Testis (tissue), 2 donors: ENCODE measurements at regions not wholly inside any gene's neighbourhood (a gene's known extent, or its start where the extent isn't known, plus 50 kb on each side); places are given as distances from the start of the nearest gene placed in this dataset.
"Not testable (repeated sequence)": the region's sequence is repeated elsewhere in the genome, so short reads cannot be mapped to it uniquely, and the experiment has no call there.

Experiments used
- DNase-seq: peaks from one replicate; pipeline ENCODE4 v3.0.0-alpha.2; 2019
- H3K27ac ChIP-seq, 2 donors: fragments of 200-600 bp; sonication (generic); one replicate each; pipeline ENCODE4 v1.5.1; 2019
- H3K27me3 ChIP-seq: fragments of 200-600 bp; sonication (generic); one replicate; pipeline ENCODE4 v1.5.1; 2019
- H3K36me3 ChIP-seq: fragments of 200-600 bp; sonication (generic); one replicate; pipeline ENCODE4 v1.5.1; 2017; ENCODE audit warnings: low read depth; ENCODE audit errors: missing control alignments
- H3K4me1 ChIP-seq: fragments of 200-600 bp; sonication (generic); one replicate; pipeline ENCODE4 v1.5.1; 2019
- H3K4me3 ChIP-seq, 2 donors: fragments of 200-600 bp; sonication (generic); one replicate each; pipeline ENCODE4 v1.5.1; 2017 to 2019
- H3K9me3 ChIP-seq: fragments of 200-600 bp; sonication (generic); one replicate; pipeline ENCODE4 v1.5.1; 2017
- POLR2A ChIP-seq: fragments of 450-650 bp; IDR thresholded peaks from one replicate; pipeline ENCODE4 v1.6.1; 2017; ENCODE audit warnings: antibody characterized with exemption, mild to moderate bottlenecking, moderate library complexity
- WGBS, 2 donors: methylation state at CpG; one replicate each; pipeline ENCODE4 v1.1.5; 2018; 5-methylcytosine and 5-hydroxymethylcytosine counted together
- intact Hi-C: fragments of 100-400 bp; cut with DNase I; formaldehyde crosslinking; loops from one replicate; pipeline ENCODE4 v1.15.1; 2023; ENCODE audit warnings: low total_unique reads
- TF ChIP-seq, protein P1 (sequence below), 3 experiments: fragments of 450-650 bp in 2 of 3; fragments of 200-600 bp in 1 of 3; sonication (generic) in 1 of 3; IDR thresholded peaks; one replicate each; pipeline ENCODE4 v1.5.1; 2016 to 2019; ENCODE audit warnings: antibody characterized with exemption in 3 of 3, mild to moderate bottlenecking in 2 of 3, moderate library complexity in 1 of 3

DNA sequence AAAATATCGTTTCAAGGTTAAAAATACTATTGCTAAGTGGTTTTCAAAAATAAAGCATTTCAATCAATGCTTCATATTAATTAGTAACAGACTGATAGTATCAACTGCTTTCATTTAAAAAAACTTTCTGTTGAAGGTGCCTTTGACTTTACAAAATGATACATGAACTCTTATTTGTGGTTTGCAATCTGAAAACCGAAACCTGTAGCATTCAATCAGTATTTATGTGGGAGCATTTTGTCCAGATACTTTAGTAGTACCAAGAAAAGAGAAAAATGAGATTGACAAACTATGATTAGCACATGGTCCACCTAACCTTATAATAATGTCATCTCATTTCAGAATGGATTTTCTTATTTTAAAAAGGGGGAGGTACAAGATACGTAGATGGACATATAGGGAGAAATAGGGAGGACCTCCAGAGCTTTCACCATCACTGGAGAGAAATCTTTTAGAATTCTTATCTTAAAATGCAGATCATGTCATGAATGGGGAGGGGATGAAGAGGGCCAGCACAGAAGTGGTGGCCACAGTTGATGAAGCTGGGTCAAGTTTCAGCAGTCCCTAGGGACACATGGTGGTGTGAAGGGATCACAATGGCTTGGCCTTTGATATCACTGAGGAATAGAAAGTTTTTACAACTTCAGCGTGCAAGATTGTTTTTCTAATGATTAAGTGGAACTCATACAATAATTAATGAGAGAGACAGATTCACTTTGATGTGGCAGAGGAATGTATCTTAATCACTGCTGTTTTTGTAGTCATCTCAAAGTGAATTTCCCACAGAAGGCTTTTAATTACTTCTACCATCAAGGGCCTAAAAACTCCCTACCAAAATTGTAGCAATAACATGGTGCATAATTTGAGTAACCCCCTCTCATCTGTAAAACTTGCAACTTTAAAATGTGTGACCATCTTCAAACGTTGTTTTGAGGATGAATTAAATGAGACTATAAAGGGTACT lies 322.3 kb upstream of the EDIL3 start:
- WGBS, 2 donors = 42 to 56% methylated on average over 5 of the region's 5 CpGs
- no peak for DNase-seq
- Histone ChIP-seq H3K9me3 (no peaks in the 10 kb centered on the region), H3K27ac (no peak overlapping the region), H3K36me3 (no peaks in the 10 kb centered on the region), H3K4me1 (no peaks in the 10 kb centered on the region), H3K27me3 (no peaks in the 10 kb centered on the region), H3K4me3 (no peak overlapping the region)
- intact Hi-C loops = no loop called here
- no peak for TF ChIP-seq POLR2A
- TF ChIP-seq, protein P1, sequence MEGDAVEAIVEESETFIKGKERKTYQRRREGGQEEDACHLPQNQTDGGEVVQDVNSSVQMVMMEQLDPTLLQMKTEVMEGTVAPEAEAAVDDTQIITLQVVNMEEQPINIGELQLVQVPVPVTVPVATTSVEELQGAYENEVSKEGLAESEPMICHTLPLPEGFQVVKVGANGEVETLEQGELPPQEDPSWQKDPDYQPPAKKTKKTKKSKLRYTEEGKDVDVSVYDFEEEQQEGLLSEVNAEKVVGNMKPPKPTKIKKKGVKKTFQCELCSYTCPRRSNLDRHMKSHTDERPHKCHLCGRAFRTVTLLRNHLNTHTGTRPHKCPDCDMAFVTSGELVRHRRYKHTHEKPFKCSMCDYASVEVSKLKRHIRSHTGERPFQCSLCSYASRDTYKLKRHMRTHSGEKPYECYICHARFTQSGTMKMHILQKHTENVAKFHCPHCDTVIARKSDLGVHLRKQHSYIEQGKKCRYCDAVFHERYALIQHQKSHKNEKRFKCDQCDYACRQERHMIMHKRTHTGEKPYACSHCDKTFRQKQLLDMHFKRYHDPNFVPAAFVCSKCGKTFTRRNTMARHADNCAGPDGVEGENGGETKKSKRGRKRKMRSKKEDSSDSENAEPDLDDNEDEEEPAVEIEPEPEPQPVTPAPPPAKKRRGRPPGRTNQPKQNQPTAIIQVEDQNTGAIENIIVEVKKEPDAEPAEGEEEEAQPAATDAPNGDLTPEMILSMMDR (IDR thresholded peaks at IDR 0.05) = no peak

DNA sequence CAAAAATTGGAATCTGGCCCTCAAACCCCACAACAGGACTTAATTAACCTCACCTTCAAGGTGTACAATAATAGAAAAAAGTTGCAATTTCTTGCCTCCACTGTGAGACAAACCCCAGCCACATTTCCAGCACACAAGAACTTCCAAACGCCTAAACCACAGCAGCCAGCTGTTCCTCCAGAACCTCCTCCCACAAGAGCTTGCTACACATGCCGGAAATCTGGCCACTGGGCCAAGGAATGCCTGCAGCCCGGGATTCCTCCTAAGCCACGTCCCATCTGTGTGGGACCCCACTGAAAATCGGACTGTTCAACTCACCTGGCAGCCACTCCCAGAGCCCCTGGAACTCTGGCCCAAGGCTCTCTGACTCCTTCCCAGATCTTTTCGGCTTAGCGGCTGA lies 315.9 kb upstream of the EDIL3 start:
- DNase-seq, H3K9me3 ChIP-seq, intact Hi-C loops, H3K36me3 ChIP-seq, H3K4me3 ChIP-seq, H3K4me1 ChIP-seq, H3K27ac ChIP-seq, H3K27me3 ChIP-seq: not testable (repeated sequence)
- 78 to 97% methylated on average over 1 to 6 of the region's 7 CpGs for WGBS, 2 donors

GRCh38 chr5:84696651-84697050 lies 312.0 kb upstream of the EDIL3 start:
- Histone ChIP-seq H3K4me3 (no peak overlapping the region), H3K4me1 (no peaks in the 10 kb centered on the region), H3K9me3 (no peaks in the 10 kb centered on the region), H3K27me3 (no peaks in the 10 kb centered on the region), H3K27ac (no peak overlapping the region), H3K36me3 (no peaks in the 10 kb centered on the region)
- WGBS, 2 donors = 65 to 74% methylated on average over 2 of the region's 2 CpGs
- TF ChIP-seq POLR2A = no peak
- TF ChIP-seq, protein P1 (IDR thresholded peaks at IDR 0.05) = no peak
- DNase-seq = no peak
- intact Hi-C loops = no loop called here

- no peak for DNase-seq
- Histone ChIP-seq H3K4me3 (no peak overlapping the region), H3K4me1 (no peaks in the 10 kb centered on the region), H3K36me3 (no peaks in the 10 kb centered on the region), H3K27me3 (no peaks in the 10 kb centered on the region), H3K9me3 (no peaks in the 10 kb centered on the region), H3K27ac (no peak overlapping the region)
- 89 to 100% methylated on average over 1 to 3 of the region's 3 CpGs for WGBS, 2 donors
- intact Hi-C loops = no loop called here
- TF ChIP-seq POLR2A = no peak
- TF ChIP-seq, protein P1 (IDR thresholded peaks at IDR 0.05) = no peak
These were observed 310.6 kb upstream of the EDIL3 start for GRCh38 chr5:84695330-84695729.

- TF ChIP-seq POLR2A = no peak
- TF ChIP-seq, protein P1 (IDR thresholded peaks at IDR 0.05) = no peak
- no peaks in the 10 kb centered on the region for H3K9me3 ChIP-seq
- H3K27ac ChIP-seq = no peak overlapping the region
- H3K27me3 ChIP-seq = no peaks in the 10 kb centered on the region
- no peaks in the 10 kb centered on the region for H3K36me3 ChIP-seq
- no peaks in the 10 kb centered on the region for H3K4me1 ChIP-seq
- intact Hi-C loops = no loop called here
- H3K4me3 ChIP-seq = no peak overlapping the region
- 71 to 76% methylated on average over 4 of the region's 4 CpGs for WGBS, 2 donors
- DNase-seq = no peak
These were observed 308.6 kb upstream of the EDIL3 start for GRCh38 chr5:84693256-84693655.
